T-cell (primary cell): ENCODE measurements at regions not wholly inside any gene's neighbourhood (a gene's known extent, or its start where the extent isn't known, plus 50 kb on each side); places are given as distances from the start of the nearest gene placed in this dataset.

Source experiments
- ATAC-seq, 4 experiments: fragments of 200-7000 bp in 3 of 4; fragments of 150-1000 bp in 1 of 4; cut with Tn5 transposase; replicated peaks in 1 of 4; 1 replicate in 3 of 4; 2 replicates in 1 of 4; pipeline ENCODE4 v1.10.0; 2021; ENCODE audit warnings: moderate library complexity in 3 of 4, mild to moderate bottlenecking in 2 of 4, moderate number of reproducible peaks in 1 of 4
- CTCF ChIA-PET, 2 donors: fragments of 300-600 bp; sonication (Branson Sonifier 250); formaldehyde crosslinking; loops; one replicate each; lab custom pipeline; 2022; ENCODE audit warnings: antibody characterized with exemption in 2 of 2; lab: Charles Lee
- POLR2A ChIA-PET, 2 donors: fragments of 300-600 bp; sonication (Branson Sonifier 250); formaldehyde crosslinking; loops; one replicate each; lab custom pipeline; 2022; ENCODE audit warnings: antibody characterized with exemption in 2 of 2; lab: Charles Lee
- DNase-seq, 35 experiments: peaks; one replicate each; pipeline versions ENCODE4 v3.0.0 to v3.0.0-alpha.2; 2013 to 2023
- H3K27ac ChIP-seq: one replicate; pipeline ENCODE4 v1.5.1; 2013; ENCODE audit warnings: low read length
- H3K27me3 ChIP-seq, 2 experiments: replicated peaks in 1 of 2; 1 replicate in 1 of 2; 2 replicates in 1 of 2; pipeline versions ENCODE4 v1.6.1 to v1.7.0; 2013; ENCODE audit warnings: low read length in 1 of 2, mixed read lengths in 1 of 2; ENCODE audit not compliant: control insufficient read depth in 2 of 2, insufficient read depth in 2 of 2; ENCODE audit errors: extremely low read depth in 1 of 2
- H3K36me3 ChIP-seq, 2 donors: 1 replicate in 1 of 2; 2 replicates in 1 of 2; pipeline versions ENCODE4 v1.6.1 to v1.7.0; 2013; ENCODE audit warnings: low read length in 1 of 2; ENCODE audit not compliant: control insufficient read depth in 2 of 2, insufficient read depth in 1 of 2; ENCODE audit errors: extremely low read depth in 1 of 2
- H3K4me1 ChIP-seq, 2 experiments: 1 replicate in 1 of 2; 2 replicates in 1 of 2; pipeline versions ENCODE4 v1.6.1 to v1.7.0; 2013; ENCODE audit warnings: low read length in 2 of 2, mixed read lengths in 1 of 2; ENCODE audit not compliant: insufficient read depth in 2 of 2, control insufficient read depth in 1 of 2; ENCODE audit errors: extremely low read depth in 1 of 2
- H3K4me3 ChIP-seq, 2 donors: 1 replicate in 1 of 2; 2 replicates in 1 of 2; pipeline versions ENCODE4 v1.5.1 to v1.7.0; 2013; ENCODE audit warnings: mild to moderate bottlenecking in 2 of 2, low read length in 1 of 2, moderate library complexity in 1 of 2; ENCODE audit not compliant: control insufficient read depth in 1 of 2; ENCODE audit errors: extremely low read depth in 1 of 2
- H3K9me3 ChIP-seq: 2 replicates; pipeline ENCODE4 v1.7.0; 2013
- H3K27ac Mint-ChIP-seq, 2 donors: one replicate each; pipeline ENCODE4 v1.8.0; 2020 to 2021; ENCODE audit warnings: mild to moderate bottlenecking in 2 of 2, mixed read lengths in 2 of 2
- H3K27me3 Mint-ChIP-seq, 2 donors: one replicate each; pipeline ENCODE4 v1.8.0; 2021 to 2022; ENCODE audit warnings: mixed read lengths in 2 of 2
- H3K36me3 Mint-ChIP-seq: one replicate; pipeline ENCODE4 v1.8.0; 2021; ENCODE audit warnings: mixed read lengths
- H3K4me1 Mint-ChIP-seq, 3 donors: one replicate each; pipeline ENCODE4 v1.8.0; 2020 to 2022; ENCODE audit warnings: mixed read lengths in 3 of 3, mild to moderate bottlenecking in 1 of 3
- H3K4me3 Mint-ChIP-seq, 3 donors: one replicate each; pipeline ENCODE4 v1.8.0; 2020 to 2022; ENCODE audit warnings: mild to moderate bottlenecking in 3 of 3, mixed read lengths in 3 of 3, moderate library complexity in 3 of 3
- H3K9me3 Mint-ChIP-seq, 3 donors: one replicate each; pipeline ENCODE4 v1.8.0; 2020 to 2022; ENCODE audit warnings: mixed read lengths in 3 of 3
- WGBS: methylation state at CpG from one replicate; pipeline ENCODE4 v1.1.5; 2013; ENCODE audit warnings: missing lambda C conversion rate; ENCODE audit not compliant: insufficient coverage; 5-methylcytosine and 5-hydroxymethylcytosine counted together

GRCh38 chr15:81484086-81484955, 110.3 kb upstream of the TMC3 start:
- Mint-ChIP-seq H3K4me1 (peaks cover 0 to 2% (median 0%) of the 10 kb centered on the region in 3 donors), H3K4me3 (no peak overlapping the region), H3K27me3 (peaks cover 2 to 4% of the 10 kb centered on the region in 2 donors), H3K36me3 (no peaks in the 10 kb centered on the region), H3K27ac (no peak overlapping the region), H3K9me3 (no peaks in the 10 kb centered on the region)
- ATAC-seq (no peak), DNase-seq (no peak)
- WGBS: 91% methylated on average over 9 of the region's 12 CpGs
- ChIA-PET POLR2A (no interaction called here), CTCF (interaction anchor here (0.7 kb wide), 3 partner anchors 12 to 614 kb away, joined by 4 to 9 read pairs (median 6); no protein-coding TSS in a partner anchor)
- H3K27ac ChIP-seq: no peak overlapping the region
- no peaks in the 10 kb centered on the region for H3K4me1 ChIP-seq
- H3K36me3 ChIP-seq: no peaks in the 10 kb centered on the region
- H3K9me3 ChIP-seq: no peaks in the 10 kb centered on the region
- H3K4me3 ChIP-seq: no peak overlapping the region
- H3K27me3 ChIP-seq: peaks cover 0 to 3% of the 10 kb centered on the region in 2 experiments

- Mint-ChIP-seq H3K4me3 (no peak overlapping the region), H3K27ac (no peak overlapping the region), H3K36me3 (no peaks in the 10 kb centered on the region), H3K4me1 (peaks cover 0 to 2% (median 0%) of the 10 kb centered on the region in 3 donors), H3K27me3 (peaks cover 2 to 5% of the 10 kb centered on the region in 2 donors), H3K9me3 (no peaks in the 10 kb centered on the region)
- ChIA-PET POLR2A (no interaction called here), CTCF (no interaction called here)
- ATAC-seq (no peak), DNase-seq (no peak)
- WGBS: no CpG with 5 or more reads among the region's 3 CpGs
- Histone ChIP-seq H3K4me3 (no peak overlapping the region), H3K4me1 (no peaks in the 10 kb centered on the region), H3K27ac (no peak overlapping the region), H3K9me3 (no peaks in the 10 kb centered on the region), H3K36me3 (no peaks in the 10 kb centered on the region), H3K27me3 (peaks cover 0 to 3% of the 10 kb centered on the region in 2 experiments)
Observed at GRCh38 chr15:81483496-81483895, 109.5 kb upstream of the TMC3 start.

GRCh38 chr15:81481346-81481745, 107.3 kb upstream of the TMC3 start:
- Histone ChIP-seq H3K4me3 (no peak overlapping the region), H3K4me1 (no peaks in the 10 kb centered on the region), H3K27me3 (no peaks in the 10 kb centered on the region), H3K27ac (no peak overlapping the region), H3K9me3 (no peaks in the 10 kb centered on the region), H3K36me3 (no peaks in the 10 kb centered on the region)
- no peak overlapping the region for H3K27ac Mint-ChIP-seq
- WGBS: 89% methylated on average over 3 of the region's 7 CpGs
- H3K9me3 Mint-ChIP-seq: no peaks in the 10 kb centered on the region
- DNase-seq: no peak
- ChIA-PET POLR2A (no interaction called here), CTCF (interaction anchor here in 1 of 2 donors (1.1 kb wide), 1 partner anchor 660 kb away, joined by 3 read pairs; no protein-coding TSS in a partner anchor)
- no peak for ATAC-seq
- no peak overlapping the region for H3K4me3 Mint-ChIP-seq
- H3K36me3 Mint-ChIP-seq: no peaks in the 10 kb centered on the region
- peaks cover 0 to 2% (median 0%) of the 10 kb centered on the region in 3 donors for H3K4me1 Mint-ChIP-seq
- H3K27me3 Mint-ChIP-seq: peaks cover 0 to 5% of the 10 kb centered on the region in 2 donors

GRCh38 chr15:81480645-81481053, 106.6 kb upstream of the TMC3 start:
- no peak overlapping the region for H3K27ac Mint-ChIP-seq
- H3K4me3 Mint-ChIP-seq: no peak overlapping the region
- ATAC-seq (peak in 3 of 4 experiments; percentile 27 to 29 (median 28)), DNase-seq (peak in 11 of 35 experiments; percentile 3 to 68 (median 13))
- POLR2A ChIA-PET: no interaction called here
- Histone ChIP-seq H3K4me1 (no peaks in the 10 kb centered on the region), H3K27me3 (no peaks in the 10 kb centered on the region), H3K4me3 (no peak overlapping the region), H3K36me3 (no peaks in the 10 kb centered on the region), H3K27ac (no peak overlapping the region), H3K9me3 (no peaks in the 10 kb centered on the region)
- 11% methylated on average over 1 of the region's 7 CpGs for WGBS
- H3K36me3 Mint-ChIP-seq: no peaks in the 10 kb centered on the region
- CTCF ChIA-PET: interaction anchor here (0.6 to 1.1 kb wide), 3 partner anchors 23 to 1288 kb away, joined by 3 read pairs; no protein-coding TSS in a partner anchor
- no peaks in the 10 kb centered on the region for H3K9me3 Mint-ChIP-seq
- H3K4me1 Mint-ChIP-seq: peaks cover 0 to 2% (median 0%) of the 10 kb centered on the region in 3 donors
- peaks cover 0 to 5% of the 10 kb centered on the region in 2 donors for H3K27me3 Mint-ChIP-seq

- DNase-seq (no peak), ATAC-seq (no peak)
- no CpG with 5 or more reads among the region's 2 CpGs for WGBS
- no peak overlapping the region for H3K4me3 ChIP-seq
- H3K4me3 Mint-ChIP-seq: no peak overlapping the region
- H3K36me3 ChIP-seq: no peaks in the 10 kb centered on the region
- CTCF ChIA-PET: interaction anchor here in 1 of 2 donors (0.6 kb wide), 1 partner anchor 555 kb away, joined by 4 read pairs; no protein-coding TSS in a partner anchor
- H3K9me3 ChIP-seq: no peaks in the 10 kb centered on the region
- H3K27me3 Mint-ChIP-seq: peaks cover 7 to 9% of the 10 kb centered on the region in 2 donors
- no peaks in the 10 kb centered on the region for H3K4me1 ChIP-seq
- no peaks in the 10 kb centered on the region for H3K27me3 ChIP-seq
- H3K27ac Mint-ChIP-seq: no peak overlapping the region
- POLR2A ChIA-PET: interaction anchor here in 1 of 2 donors (0.5 kb wide), 1 partner anchor 21 kb away, joined by 3 read pairs; no protein-coding TSS in a partner anchor
- no peaks in the 10 kb centered on the region for H3K36me3 Mint-ChIP-seq
- peaks cover 0 to 2% (median 0%) of the 10 kb centered on the region in 3 donors for H3K4me1 Mint-ChIP-seq
- no peak overlapping the region for H3K27ac ChIP-seq
- no peaks in the 10 kb centered on the region for H3K9me3 Mint-ChIP-seq
Observed at GRCh38 chr15:81478354-81478753, 104.3 kb upstream of the TMC3 start.

GRCh38 chr15:81475926-81476325, 101.9 kb upstream of the TMC3 start:
- DNase-seq: no peak

More at GRCh38 chr15:81475926-81476325, 101.9 kb upstream of the TMC3 start:
- Histone ChIP-seq H3K4me3 (no peak overlapping the region), H3K36me3 (no peaks in the 10 kb centered on the region), H3K27ac (no peak overlapping the region), H3K9me3 (no peaks in the 10 kb centered on the region), H3K4me1 (no peaks in the 10 kb centered on the region), H3K27me3 (peaks cover 0 to 3% of the 10 kb centered on the region in 2 experiments)
- Mint-ChIP-seq H3K36me3 (no peaks in the 10 kb centered on the region), H3K4me3 (no peak overlapping the region), H3K4me1 (peaks cover 0 to 2% (median 0%) of the 10 kb centered on the region in 3 donors), H3K27me3 (peaks cover 17 to 22% of the 10 kb centered on the region in 2 donors), H3K9me3 (no peaks in the 10 kb centered on the region), H3K27ac (no peak overlapping the region)
- no CpG with 5 or more reads among the region's 1 CpG for WGBS
- ATAC-seq: no peak
- ChIA-PET POLR2A (no interaction called here), CTCF (no interaction called here)
